KMS-11 (cell line): ENCODE measurements at regions not wholly inside any gene's neighbourhood (a gene's known extent, or its start where the extent isn't known, plus 50 kb on each side); places are given as distances from the start of the nearest gene placed in this dataset.

Experiments
- H2AFZ ChIP-seq: fragments of 200-600 bp; sonication (generic); 2 replicates; pipeline ENCODE4 v1.6.1; 2016; ENCODE audit warnings: antibody characterized with exemption, mixed run types, low read depth
- H3K27ac ChIP-seq: fragments of 200-600 bp; sonication (generic); 2 replicates; pipeline ENCODE4 v1.6.1; 2016; ENCODE audit warnings: mild to moderate bottlenecking, mixed run types
- H3K27me3 ChIP-seq: fragments of 200-600 bp; sonication (generic); 2 replicates; pipeline ENCODE4 v1.6.1; 2017; ENCODE audit warnings: mild to moderate bottlenecking, low read depth, mixed run types, moderate library complexity; ENCODE audit not compliant: insufficient read depth
- H3K36me3 ChIP-seq: fragments of 200-600 bp; sonication (generic); 2 replicates; pipeline ENCODE4 v1.6.1; 2017; ENCODE audit warnings: mild to moderate bottlenecking, mixed run types; ENCODE audit not compliant: insufficient read depth
- H3K4me1 ChIP-seq: fragments of 200-600 bp; sonication (generic); 2 replicates; pipeline ENCODE4 v1.6.1; 2016; ENCODE audit warnings: mild to moderate bottlenecking, low read depth, mixed run types; ENCODE audit not compliant: poor library complexity, severe bottlenecking
- H3K4me2 ChIP-seq: fragments of 200-600 bp; sonication (generic); 2 replicates; pipeline ENCODE4 v1.7.0; 2016; ENCODE audit warnings: mild to moderate bottlenecking, mixed run types
- H3K4me3 ChIP-seq: fragments of 200-600 bp; sonication (generic); IDR thresholded peaks from 2 replicates; pipeline ENCODE4 v1.6.1; 2017; ENCODE audit warnings: low read depth, low read length, mixed read lengths; ENCODE audit not compliant: insufficient read depth
- H3K79me2 ChIP-seq: fragments of 200-600 bp; sonication (generic); 2 replicates; pipeline ENCODE4 v1.6.1; 2016; ENCODE audit warnings: low read depth, mixed run types; ENCODE audit not compliant: insufficient read depth
- H3K9ac ChIP-seq: fragments of 200-600 bp; sonication (generic); 2 replicates; pipeline ENCODE4 v1.6.1; 2016; ENCODE audit warnings: mild to moderate bottlenecking, mixed run types
- H4K20me1 ChIP-seq: fragments of 200-600 bp; sonication (generic); 2 replicates; pipeline ENCODE4 v1.6.1; 2016; ENCODE audit warnings: mild to moderate bottlenecking, mixed run types; ENCODE audit not compliant: insufficient read depth
- TF ChIP-seq, protein P1 (sequence below): fragments of 200-600 bp; sonication (generic); conservative IDR thresholded peaks from 2 replicates; pipeline ENCODE4 v1.6.1; 2017; ENCODE audit warnings: low read depth, mild to moderate bottlenecking, antibody characterized with exemption, low read length, moderate library complexity, mixed read lengths

DNA sequence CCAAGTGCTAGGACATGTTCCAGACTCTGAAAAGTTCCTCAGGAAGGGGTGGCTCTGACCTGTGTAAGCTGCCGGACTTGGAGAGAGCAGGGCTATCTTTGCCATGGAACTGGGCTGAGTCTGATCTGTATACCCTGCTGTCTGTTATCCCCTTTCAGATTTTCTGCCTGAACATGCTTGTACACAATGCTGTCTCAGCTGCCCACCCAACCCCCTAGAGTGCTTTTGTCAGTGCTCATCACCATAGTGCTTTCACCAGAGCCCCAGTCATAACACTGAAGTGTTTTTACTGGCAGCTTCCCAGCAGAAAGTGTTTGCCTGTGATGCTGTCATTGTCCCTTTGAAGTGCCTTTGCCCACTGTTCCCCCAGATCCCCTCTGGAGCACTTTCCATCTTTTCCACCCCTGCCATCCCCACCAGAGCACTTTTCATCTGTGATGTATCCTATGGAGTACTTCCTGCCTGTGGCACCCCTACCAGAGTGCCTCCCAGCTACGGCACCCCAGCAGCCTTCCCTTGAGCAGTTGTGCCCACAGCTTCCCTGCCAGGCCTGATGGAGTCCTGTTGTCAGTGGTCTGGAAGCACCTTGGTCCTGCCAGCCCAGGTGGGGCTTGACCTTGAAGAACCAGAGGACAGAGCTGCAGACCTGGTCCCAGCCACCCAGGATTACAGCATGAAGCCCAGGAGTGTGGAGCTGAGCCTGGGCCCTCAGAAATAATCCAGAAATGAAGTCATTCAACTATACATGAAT, 397.7 kb downstream of the DIPK2A start:
- Histone ChIP-seq H3K79me2 (no peaks in the 10 kb centered on the region), H3K4me1 (no peaks in the 10 kb centered on the region), H2AFZ (no peak overlapping the region), H3K36me3 (no peaks in the 10 kb centered on the region), H3K4me3 (no peak overlapping the region), H3K4me2 (no peak overlapping the region), H4K20me1 (no peaks in the 10 kb centered on the region), H3K27ac (no peak overlapping the region), H3K27me3 (no peaks in the 10 kb centered on the region), H3K9ac (no peak overlapping the region)
- TF ChIP-seq, protein P1, sequence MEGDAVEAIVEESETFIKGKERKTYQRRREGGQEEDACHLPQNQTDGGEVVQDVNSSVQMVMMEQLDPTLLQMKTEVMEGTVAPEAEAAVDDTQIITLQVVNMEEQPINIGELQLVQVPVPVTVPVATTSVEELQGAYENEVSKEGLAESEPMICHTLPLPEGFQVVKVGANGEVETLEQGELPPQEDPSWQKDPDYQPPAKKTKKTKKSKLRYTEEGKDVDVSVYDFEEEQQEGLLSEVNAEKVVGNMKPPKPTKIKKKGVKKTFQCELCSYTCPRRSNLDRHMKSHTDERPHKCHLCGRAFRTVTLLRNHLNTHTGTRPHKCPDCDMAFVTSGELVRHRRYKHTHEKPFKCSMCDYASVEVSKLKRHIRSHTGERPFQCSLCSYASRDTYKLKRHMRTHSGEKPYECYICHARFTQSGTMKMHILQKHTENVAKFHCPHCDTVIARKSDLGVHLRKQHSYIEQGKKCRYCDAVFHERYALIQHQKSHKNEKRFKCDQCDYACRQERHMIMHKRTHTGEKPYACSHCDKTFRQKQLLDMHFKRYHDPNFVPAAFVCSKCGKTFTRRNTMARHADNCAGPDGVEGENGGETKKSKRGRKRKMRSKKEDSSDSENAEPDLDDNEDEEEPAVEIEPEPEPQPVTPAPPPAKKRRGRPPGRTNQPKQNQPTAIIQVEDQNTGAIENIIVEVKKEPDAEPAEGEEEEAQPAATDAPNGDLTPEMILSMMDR, result no peak

DNA sequence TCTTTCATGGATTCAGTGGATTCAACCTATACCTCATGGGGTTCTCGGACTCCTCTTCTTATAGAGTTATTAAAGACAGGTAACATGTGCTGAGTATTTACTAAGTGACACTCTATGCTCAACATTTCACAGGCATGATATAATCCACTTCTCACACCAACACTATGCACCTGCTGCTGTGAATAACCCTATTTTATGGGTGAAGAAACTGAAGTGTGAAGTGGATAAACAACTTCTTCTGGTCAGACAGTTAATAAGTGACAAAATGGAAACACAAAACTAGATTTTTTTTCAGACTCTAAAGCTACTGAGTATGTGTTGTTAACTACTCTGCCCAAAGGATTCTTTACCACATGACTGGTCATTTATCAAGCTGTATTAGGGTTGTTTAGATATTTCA, 403.5 kb downstream of the DIPK2A start:
- H2AFZ ChIP-seq, result no peak overlapping the region
- no peak overlapping the region for H3K4me2 ChIP-seq
- H3K27ac ChIP-seq, result no peak overlapping the region
- no peaks in the 10 kb centered on the region for H3K27me3 ChIP-seq
- no peak overlapping the region for H3K9ac ChIP-seq
- no peaks in the 10 kb centered on the region for H3K36me3 ChIP-seq
- TF ChIP-seq, protein P1, result no peak
- H3K4me1 ChIP-seq, result no peaks in the 10 kb centered on the region
- no peaks in the 10 kb centered on the region for H3K79me2 ChIP-seq
- H3K4me3 ChIP-seq, result no peak overlapping the region
- no peaks in the 10 kb centered on the region for H4K20me1 ChIP-seq

DNA sequence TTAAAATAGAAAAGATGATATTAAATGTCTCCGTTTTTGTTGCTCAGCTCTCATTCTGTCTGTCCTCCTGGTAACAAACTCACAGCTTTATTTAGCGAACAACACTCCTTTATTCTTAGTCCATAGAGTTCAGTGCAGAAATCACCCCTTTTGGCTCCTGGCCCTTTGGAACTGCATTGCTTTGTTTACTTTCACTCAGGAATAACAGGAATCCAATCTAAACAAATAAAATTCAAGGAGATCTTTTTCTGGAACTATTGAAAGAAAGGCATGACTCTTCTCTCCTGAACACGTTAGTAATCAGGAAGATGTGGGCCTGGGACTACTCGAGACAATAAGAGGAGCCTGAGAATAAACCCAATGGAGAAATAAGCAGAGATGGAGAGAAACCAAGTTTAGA, 409.2 kb downstream of the DIPK2A start:
- no peak overlapping the region for H3K27ac ChIP-seq
- H3K36me3 ChIP-seq, result no peaks in the 10 kb centered on the region
- H3K27me3 ChIP-seq, result no peaks in the 10 kb centered on the region
- no peak overlapping the region for H3K4me3 ChIP-seq
- H2AFZ ChIP-seq, result no peak overlapping the region
- H4K20me1 ChIP-seq, result no peaks in the 10 kb centered on the region; the same call in 1 of the 2 replicates
- no peaks in the 10 kb centered on the region for H3K4me1 ChIP-seq
- no peaks in the 10 kb centered on the region for H3K79me2 ChIP-seq
- H3K9ac ChIP-seq, result no peak overlapping the region
- TF ChIP-seq, protein P1, result no peak
- no peak overlapping the region for H3K4me2 ChIP-seq

DNA sequence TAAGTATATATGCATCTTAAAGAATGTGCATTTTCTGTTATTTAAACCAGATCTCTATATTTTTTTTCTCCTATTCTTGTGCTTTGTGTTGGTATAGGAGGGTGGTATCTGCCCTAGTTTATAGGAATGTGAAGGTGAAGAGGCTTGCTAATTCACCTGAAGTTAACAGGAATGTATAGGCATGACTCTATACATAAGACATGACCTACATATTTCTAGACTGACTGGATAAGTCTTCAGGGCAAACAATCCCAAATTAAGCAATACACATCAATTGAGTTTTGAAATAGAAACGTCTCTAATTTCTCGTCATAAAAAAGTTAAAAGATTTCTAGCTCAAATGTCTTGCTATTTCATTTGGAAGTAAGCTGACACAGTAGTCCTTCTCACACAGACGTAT, 410.0 kb downstream of the DIPK2A start:
- Histone ChIP-seq H3K4me2 (no peak overlapping the region), H3K9ac (no peak overlapping the region), H4K20me1 (no peaks in the 10 kb centered on the region; the same call in 1 of the 2 replicates), H3K79me2 (no peaks in the 10 kb centered on the region), H3K4me1 (no peaks in the 10 kb centered on the region), H3K27me3 (no peaks in the 10 kb centered on the region), H3K27ac (no peak overlapping the region), H3K36me3 (no peaks in the 10 kb centered on the region), H3K4me3 (no peak overlapping the region), H2AFZ (no peak overlapping the region)
- TF ChIP-seq, protein P1, result no peak
